GM21737 (cell line): ENCODE measurements at regions not wholly inside any gene's neighbourhood (a gene's known extent, or its start where the extent isn't known, plus 50 kb on each side); places are given as distances from the start of the nearest gene placed in this dataset.

Experiments
- ATAC-seq: cut with Tn5 transposase; IDR thresholded peaks from one replicate; pipeline ENCODE4 v1.9.1; 2021; ENCODE audit warnings: mild to moderate bottlenecking, moderate library complexity; ENCODE audit not compliant: unreplicated experiment

DNA sequence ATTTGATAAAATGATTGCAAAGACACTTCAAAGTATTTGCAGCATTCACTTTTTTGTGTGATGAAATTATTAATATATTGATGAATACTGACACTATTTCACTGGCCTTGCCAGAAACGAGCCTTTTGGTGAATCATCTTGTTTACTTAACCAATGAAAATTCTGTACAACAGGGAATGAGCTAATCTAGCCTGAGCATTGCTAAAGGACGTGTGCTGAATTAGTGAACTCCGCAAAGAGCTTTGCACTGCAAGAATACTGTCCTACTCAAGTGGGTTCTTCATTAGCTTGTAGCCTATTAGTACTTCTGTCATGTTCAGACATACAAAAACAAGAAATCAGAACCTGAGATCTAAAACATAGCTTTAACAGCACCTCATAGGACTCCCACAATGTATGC is 172.0 kb upstream of the NRSN1 start:
- no peak for ATAC-seq

GRCh38 chr6:23957017-23957416 is 169.0 kb upstream of the NRSN1 start:
- ATAC-seq: no peak

DNA sequence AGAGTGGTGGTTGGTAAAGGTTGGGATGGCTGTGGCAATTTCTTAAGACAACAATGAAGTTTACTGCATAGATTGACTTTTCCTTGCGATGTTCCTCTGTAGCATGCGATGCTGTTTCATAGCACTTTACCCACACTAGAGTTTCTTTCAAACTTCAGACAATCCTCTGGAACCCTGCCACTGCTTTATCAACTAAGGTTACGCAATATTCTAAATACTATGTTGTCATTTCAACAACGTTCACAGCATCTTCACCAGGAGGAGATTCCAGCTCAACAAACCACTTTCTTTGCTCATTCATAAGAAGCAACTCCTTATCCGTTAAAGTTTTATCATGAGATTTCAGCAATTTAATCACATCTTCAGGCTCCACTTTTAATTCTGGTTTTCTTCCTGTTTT is 161.2 kb upstream of the NRSN1 start:
- no peak for ATAC-seq

GRCh38 chr6:23969344-23969743 is 156.7 kb upstream of the NRSN1 start:
- ATAC-seq: no peak

DNA sequence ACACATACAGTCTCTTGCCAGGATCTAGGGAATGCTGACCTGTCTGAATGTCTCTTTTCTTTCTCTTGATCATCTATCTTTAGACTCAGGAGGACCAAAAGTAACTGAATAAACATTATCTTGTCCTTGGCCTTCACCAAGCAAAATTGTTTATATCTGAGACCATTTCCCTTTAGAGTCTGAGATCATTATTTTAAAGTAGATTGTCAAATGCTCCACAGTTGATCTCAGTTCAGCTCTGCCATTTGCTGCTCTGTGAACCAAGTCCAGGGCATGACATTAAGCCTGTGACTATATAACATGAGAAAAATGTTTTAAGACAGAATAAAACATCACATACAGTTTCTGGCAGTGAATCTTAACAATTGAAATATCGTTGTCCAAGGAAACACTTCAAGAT is 148.3 kb upstream of the NRSN1 start:
- ATAC-seq: no peak

GRCh38 chr6:23980965-23981364 is 145.1 kb upstream of the NRSN1 start:
- no peak for ATAC-seq

GRCh38 chr6:23981923-23982322 is 144.1 kb upstream of the NRSN1 start:
- no peak for ATAC-seq

DNA sequence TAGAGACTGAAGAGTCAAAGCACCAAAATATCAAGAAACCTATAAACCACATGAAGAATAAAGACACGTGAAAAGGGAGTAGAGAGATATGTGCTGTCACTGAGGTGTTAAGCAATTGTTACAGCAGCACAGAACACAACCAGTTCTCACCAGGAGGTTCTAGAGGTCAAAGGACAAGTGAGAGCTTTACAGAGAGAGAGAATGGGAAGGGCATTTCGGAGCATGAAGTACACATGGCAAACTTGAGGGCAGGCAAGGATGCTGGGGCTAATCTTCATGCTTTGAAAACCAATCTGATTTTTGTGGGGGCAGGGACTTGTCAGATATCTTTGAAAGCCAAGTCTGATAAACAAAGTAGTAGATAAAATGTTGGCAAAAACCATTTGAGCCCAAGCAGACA is 142.3 kb upstream of the NRSN1 start:
- ATAC-seq: no peak

- ATAC-seq: no peak
These were observed 141.0 kb upstream of the NRSN1 start for GRCh38 chr6:23985015-23985414.

GRCh38 chr6:23989885-23990533 is 136.0 kb upstream of the NRSN1 start:
- ATAC-seq: no peak

- no peak for ATAC-seq
These were observed 132.0 kb upstream of the NRSN1 start for GRCh38 chr6:23994013-23994412.

DNA sequence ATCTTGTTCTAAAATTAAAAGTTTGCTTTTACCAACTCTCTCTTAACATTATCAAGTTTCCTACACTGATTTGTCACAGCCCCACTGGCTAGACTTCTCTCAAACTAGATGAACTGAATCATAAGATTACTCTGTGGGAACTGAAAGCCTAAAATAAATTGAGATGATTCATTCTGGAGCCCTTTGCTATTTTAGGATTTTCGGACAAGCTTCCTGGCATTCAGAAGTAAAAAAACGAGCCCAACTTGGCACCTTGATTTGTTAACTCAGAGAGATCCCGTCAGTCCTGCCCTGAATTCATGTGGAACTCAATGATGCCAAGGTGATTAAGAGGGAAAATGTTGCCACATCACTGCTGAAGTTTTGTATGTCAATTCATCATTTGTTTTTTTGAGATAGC is 122.0 kb upstream of the NRSN1 start:
- ATAC-seq: no peak

- ATAC-seq: no peak
These were observed 121.4 kb upstream of the NRSN1 start for GRCh38 chr6:24004659-24005058.

DNA sequence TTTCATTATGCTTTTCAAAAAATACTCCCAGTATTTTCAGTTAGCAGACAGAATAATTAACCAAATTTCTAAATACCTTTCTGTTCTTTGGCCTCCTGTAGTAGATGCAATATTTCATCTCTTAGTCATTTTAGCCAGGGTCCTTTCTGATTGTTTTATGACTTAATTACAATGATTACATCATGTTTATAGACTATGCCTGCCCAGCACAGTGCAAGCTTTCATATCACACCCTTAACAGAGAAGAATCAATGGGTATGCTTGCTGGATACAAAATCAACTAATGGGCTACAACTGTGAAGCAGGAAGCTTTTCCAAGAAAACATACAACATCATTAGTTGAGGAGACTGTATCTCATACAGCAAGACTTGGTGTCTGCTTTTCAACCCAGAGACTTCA is 119.8 kb upstream of the NRSN1 start:
- ATAC-seq: no peak

GRCh38 chr6:24009319-24009718 is 116.7 kb upstream of the NRSN1 start:
- ATAC-seq: no peak

DNA sequence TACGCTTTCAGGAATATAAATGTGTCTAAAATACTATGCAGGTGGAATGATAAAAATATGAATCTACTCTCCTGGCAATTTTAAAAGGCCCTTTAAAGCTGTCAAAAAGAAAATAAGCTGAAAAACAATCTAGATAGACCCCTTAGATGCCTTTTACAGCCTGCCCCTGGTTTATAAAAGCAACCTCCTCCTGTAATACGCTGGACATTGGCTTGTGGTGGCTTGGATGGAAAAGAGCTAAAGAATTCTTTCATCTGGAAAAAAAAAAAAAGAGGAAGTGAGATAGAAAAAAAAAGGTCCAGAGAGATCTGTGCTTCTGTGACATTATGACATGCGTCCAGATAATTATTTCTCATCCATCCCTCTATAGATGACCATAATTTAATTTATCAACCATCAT is 115.9 kb upstream of the NRSN1 start:
- ATAC-seq: no peak

GRCh38 chr6:24016286-24016685 is 109.7 kb upstream of the NRSN1 start:
- no peak for ATAC-seq

- ATAC-seq: no peak
These were observed 109.2 kb upstream of the NRSN1 start for GRCh38 chr6:24016857-24017256.

DNA sequence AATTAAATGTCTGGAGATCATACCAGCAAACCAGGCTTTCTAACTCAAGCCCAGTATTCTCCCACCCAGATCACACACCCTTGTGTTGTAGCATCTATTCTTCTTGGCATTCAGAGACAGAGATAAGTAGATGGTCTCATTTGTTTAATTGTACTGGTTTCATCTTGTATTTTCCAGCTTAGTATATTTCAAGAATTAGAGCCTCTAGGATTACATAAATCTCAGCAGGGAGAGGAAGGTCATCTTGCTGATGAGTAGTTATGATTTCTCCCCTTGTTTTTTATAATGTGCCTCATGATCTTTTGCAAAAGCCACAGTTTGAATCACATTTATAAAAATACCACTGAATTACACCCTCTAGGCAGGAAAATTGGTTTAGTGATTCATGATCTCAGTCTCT is 106.6 kb upstream of the NRSN1 start:
- ATAC-seq: no peak

DNA sequence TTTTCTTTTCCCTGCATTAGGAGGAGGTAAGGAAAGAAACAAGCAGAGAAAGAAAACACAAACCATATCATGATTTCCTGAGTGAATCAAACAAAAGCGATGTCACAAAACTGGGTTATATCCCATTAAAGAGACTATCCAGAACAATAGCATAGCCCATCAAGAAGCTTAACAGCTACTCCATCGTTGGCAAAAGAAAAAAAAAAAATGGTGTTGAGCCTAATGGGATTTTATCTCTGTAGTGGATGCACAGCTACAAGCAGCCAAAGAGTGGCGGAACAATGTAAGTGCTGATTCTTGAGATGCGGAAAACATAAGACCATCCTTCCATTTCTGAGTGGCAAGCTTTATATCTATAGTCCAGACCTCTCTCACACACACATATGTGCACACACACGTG is 106.2 kb upstream of the NRSN1 start:
- no peak for ATAC-seq

GRCh38 chr6:24026050-24026449 is 100.0 kb upstream of the NRSN1 start:
- ATAC-seq: no peak

- no peak for ATAC-seq
These were observed 94.5 kb upstream of the NRSN1 start for GRCh38 chr6:24031496-24031895.

GRCh38 chr6:24032896-24033688 is 92.9 kb upstream of the NRSN1 start:
- ATAC-seq: no peak
